ENCODE measurements at regions not wholly inside any gene's neighbourhood (a gene's known extent, or its start where the extent isn't known, plus 50 kb on each side); places are given as distances from the start of the nearest gene placed in this dataset.
"Not testable (repeated sequence)": the region's sequence is repeated elsewhere in the genome, so short reads cannot be mapped to it uniquely, and the experiment has no call there.

GRCh38 chrX:39788521-39788920 is 309.2 kb downstream of the BCOR start:
- H3K36me3 ChIP-seq (ENCODE audit: control insufficient read depth, insufficient read depth, low read length) = no peaks in the 10 kb centered on the region
- no peaks in the 10 kb centered on the region for H3K4me1 ChIP-seq (ENCODE audit: control insufficient read depth, insufficient read depth, low read length, poor library complexity, severe bottlenecking)
- no peak overlapping the region for H3K4me3 ChIP-seq (ENCODE audit: insufficient read depth, low read depth, low read length, poor library complexity, severe bottlenecking)
- no peak for DNase-seq
- H3K27ac ChIP-seq (ENCODE audit: insufficient read depth, low read length, poor library complexity, severe bottlenecking) = no peak overlapping the region
- H3K9me3 ChIP-seq (ENCODE audit: control insufficient read depth, low read length) = no peaks in the 10 kb centered on the region
- H3K27me3 ChIP-seq (replicated peaks; ENCODE audit: control insufficient read depth, insufficient read depth, low read length, poor library complexity, severe bottlenecking) = no peaks in the 10 kb centered on the region

DNA sequence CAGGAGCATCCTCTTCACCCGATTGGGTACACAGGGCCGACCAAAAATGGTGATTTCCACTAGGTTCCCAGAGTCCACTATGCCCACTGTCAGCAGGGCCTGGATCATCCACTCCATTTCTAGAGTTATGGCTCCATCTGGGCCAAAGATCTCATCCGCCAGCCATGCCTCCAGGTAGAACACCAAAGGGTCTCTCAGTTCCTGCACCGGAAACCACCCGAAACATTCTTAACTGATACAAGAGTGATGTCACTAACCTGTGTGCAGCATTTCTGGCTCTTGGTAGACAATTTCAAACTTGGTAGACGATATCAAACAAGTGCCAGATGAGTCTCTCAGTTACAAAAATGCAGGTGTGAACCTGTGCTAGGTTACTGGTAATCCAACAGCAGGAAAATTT is 306.1 kb downstream of the BCOR start:
- no peaks in the 10 kb centered on the region for H3K36me3 ChIP-seq (ENCODE audit: control insufficient read depth, insufficient read depth, low read length)
- H3K27me3 ChIP-seq (replicated peaks; ENCODE audit: control insufficient read depth, insufficient read depth, low read length, poor library complexity, severe bottlenecking) = no peaks in the 10 kb centered on the region
- no peaks in the 10 kb centered on the region for H3K4me1 ChIP-seq (ENCODE audit: control insufficient read depth, insufficient read depth, low read length, poor library complexity, severe bottlenecking)
- no peak overlapping the region for H3K4me3 ChIP-seq (ENCODE audit: insufficient read depth, low read depth, low read length, poor library complexity, severe bottlenecking)
- DNase-seq = no peak
- no peak overlapping the region for H3K27ac ChIP-seq (ENCODE audit: insufficient read depth, low read length, poor library complexity, severe bottlenecking)
- H3K9me3 ChIP-seq (ENCODE audit: control insufficient read depth, low read length) = no peaks in the 10 kb centered on the region

DNA sequence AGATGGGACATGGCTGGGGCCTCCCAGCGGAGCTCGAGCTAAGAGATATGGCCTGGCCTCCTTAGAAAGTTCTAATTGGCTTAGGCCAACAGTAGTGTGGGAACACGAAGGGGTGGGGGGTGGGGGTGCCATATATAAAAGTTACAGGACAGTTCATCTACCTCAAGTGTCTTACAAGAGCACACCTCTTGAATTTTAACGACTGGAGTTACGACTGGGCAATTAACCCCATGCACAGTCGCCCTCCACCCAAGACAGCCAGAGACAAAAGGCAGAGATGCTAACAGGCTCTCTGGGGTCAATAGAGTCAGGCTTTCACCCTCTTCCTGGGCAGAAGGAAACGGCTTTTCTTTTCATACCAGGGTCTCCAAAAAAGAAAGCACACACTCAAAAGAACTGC is 302.2 kb downstream of the BCOR start:
- H3K4me3 ChIP-seq (ENCODE audit: insufficient read depth, low read depth, low read length, poor library complexity, severe bottlenecking) = no peak overlapping the region
- no peak overlapping the region for H3K27ac ChIP-seq (ENCODE audit: insufficient read depth, low read length, poor library complexity, severe bottlenecking)
- H3K9me3 ChIP-seq (ENCODE audit: control insufficient read depth, low read length) = no peaks in the 10 kb centered on the region
- H3K27me3 ChIP-seq (replicated peaks; ENCODE audit: control insufficient read depth, insufficient read depth, low read length, poor library complexity, severe bottlenecking) = no peaks in the 10 kb centered on the region
- no peaks in the 10 kb centered on the region for H3K36me3 ChIP-seq (ENCODE audit: control insufficient read depth, insufficient read depth, low read length)
- H3K4me1 ChIP-seq (ENCODE audit: control insufficient read depth, insufficient read depth, low read length, poor library complexity, severe bottlenecking) = no peaks in the 10 kb centered on the region
- no peak for DNase-seq

GRCh38 chrX:39796856-39797255 is 300.9 kb downstream of the BCOR start:
- Histone ChIP-seq H3K9me3 (ENCODE audit: control insufficient read depth, low read length) (no peaks in the 10 kb centered on the region), H3K4me3 (ENCODE audit: insufficient read depth, low read depth, low read length, poor library complexity, severe bottlenecking) (no peak overlapping the region), H3K4me1 (ENCODE audit: control insufficient read depth, insufficient read depth, low read length, poor library complexity, severe bottlenecking) (no peaks in the 10 kb centered on the region), H3K27me3 (replicated peaks; ENCODE audit: control insufficient read depth, insufficient read depth, low read length, poor library complexity, severe bottlenecking) (no peaks in the 10 kb centered on the region), H3K36me3 (ENCODE audit: control insufficient read depth, insufficient read depth, low read length) (no peaks in the 10 kb centered on the region), H3K27ac (ENCODE audit: insufficient read depth, low read length, poor library complexity, severe bottlenecking) (no peak overlapping the region)
- no peak for DNase-seq

GRCh38 chrX:39798488-39798887 is 299.3 kb downstream of the BCOR start:
- H3K9me3 ChIP-seq (ENCODE audit: control insufficient read depth, low read length); H3K27me3 ChIP-seq (replicated peaks; ENCODE audit: control insufficient read depth, insufficient read depth, low read length, poor library complexity, severe bottlenecking); H3K36me3 ChIP-seq (ENCODE audit: control insufficient read depth, insufficient read depth, low read length); H3K4me1 ChIP-seq (ENCODE audit: control insufficient read depth, insufficient read depth, low read length, poor library complexity, severe bottlenecking); H3K4me3 ChIP-seq (ENCODE audit: insufficient read depth, low read depth, low read length, poor library complexity, severe bottlenecking); H3K27ac ChIP-seq (ENCODE audit: insufficient read depth, low read length, poor library complexity, severe bottlenecking); DNase-seq: not testable (repeated sequence)

DNA sequence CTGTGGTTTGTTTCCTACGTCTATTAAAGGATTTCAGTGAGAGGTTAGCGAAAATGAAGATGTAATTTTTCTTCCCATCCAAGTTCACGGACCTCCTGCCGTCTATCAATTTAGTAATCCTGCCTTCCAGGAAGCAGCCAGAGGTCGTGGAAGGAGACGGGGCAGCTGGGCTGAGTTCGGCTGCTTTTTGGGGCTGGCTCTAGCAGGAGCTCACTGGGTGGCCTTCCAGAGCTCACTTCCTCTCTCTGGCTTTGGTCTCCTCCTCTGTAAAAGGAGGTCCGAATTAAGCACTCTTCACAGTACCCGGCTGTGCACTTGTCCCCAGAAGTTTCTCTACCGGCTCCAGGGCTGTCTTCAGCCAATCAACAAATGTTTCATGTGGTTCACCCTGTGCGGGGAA is 295.4 kb downstream of the BCOR start:
- no peak for DNase-seq
- no peaks in the 10 kb centered on the region for H3K36me3 ChIP-seq (ENCODE audit: control insufficient read depth, insufficient read depth, low read length)
- no peaks in the 10 kb centered on the region for H3K4me1 ChIP-seq (ENCODE audit: control insufficient read depth, insufficient read depth, low read length, poor library complexity, severe bottlenecking)
- no peaks in the 10 kb centered on the region for H3K9me3 ChIP-seq (ENCODE audit: control insufficient read depth, low read length)
- H3K27ac ChIP-seq (ENCODE audit: insufficient read depth, low read length, poor library complexity, severe bottlenecking) = no peak overlapping the region
- no peak overlapping the region for H3K4me3 ChIP-seq (ENCODE audit: insufficient read depth, low read depth, low read length, poor library complexity, severe bottlenecking)
- H3K27me3 ChIP-seq (replicated peaks; ENCODE audit: control insufficient read depth, insufficient read depth, low read length, poor library complexity, severe bottlenecking) = no peaks in the 10 kb centered on the region

- H3K4me1 ChIP-seq (ENCODE audit: control insufficient read depth, insufficient read depth, low read length, poor library complexity, severe bottlenecking) = no peaks in the 10 kb centered on the region
- H3K27me3 ChIP-seq (replicated peaks; ENCODE audit: control insufficient read depth, insufficient read depth, low read length, poor library complexity, severe bottlenecking) = no peaks in the 10 kb centered on the region
- no peaks in the 10 kb centered on the region for H3K9me3 ChIP-seq (ENCODE audit: control insufficient read depth, low read length)
- no peak overlapping the region for H3K4me3 ChIP-seq (ENCODE audit: insufficient read depth, low read depth, low read length, poor library complexity, severe bottlenecking)
- H3K36me3 ChIP-seq (ENCODE audit: control insufficient read depth, insufficient read depth, low read length) = no peaks in the 10 kb centered on the region
- H3K27ac ChIP-seq (ENCODE audit: insufficient read depth, low read length, poor library complexity, severe bottlenecking) = no peak overlapping the region
- DNase-seq = no peak
Measured at GRCh38 chrX:39802908-39803307, 294.9 kb downstream of the BCOR start.

GRCh38 chrX:39805022-39805421 is 292.7 kb downstream of the BCOR start:
- H3K27ac ChIP-seq (ENCODE audit: insufficient read depth, low read length, poor library complexity, severe bottlenecking) = no peak overlapping the region
- H3K4me1 ChIP-seq (ENCODE audit: control insufficient read depth, insufficient read depth, low read length, poor library complexity, severe bottlenecking) = no peaks in the 10 kb centered on the region
- H3K36me3 ChIP-seq (ENCODE audit: control insufficient read depth, insufficient read depth, low read length) = no peaks in the 10 kb centered on the region
- H3K27me3 ChIP-seq (replicated peaks; ENCODE audit: control insufficient read depth, insufficient read depth, low read length, poor library complexity, severe bottlenecking) = no peaks in the 10 kb centered on the region
- no peak for DNase-seq
- H3K4me3 ChIP-seq (ENCODE audit: insufficient read depth, low read depth, low read length, poor library complexity, severe bottlenecking) = no peak overlapping the region
- H3K9me3 ChIP-seq (ENCODE audit: control insufficient read depth, low read length) = no peaks in the 10 kb centered on the region

GRCh38 chrX:39805825-39806224 is 291.9 kb downstream of the BCOR start:
- DNase-seq = no peak
- H3K27me3 ChIP-seq (replicated peaks; ENCODE audit: control insufficient read depth, insufficient read depth, low read length, poor library complexity, severe bottlenecking) = no peaks in the 10 kb centered on the region
- H3K4me3 ChIP-seq (ENCODE audit: insufficient read depth, low read depth, low read length, poor library complexity, severe bottlenecking) = no peak overlapping the region
- H3K4me1 ChIP-seq (ENCODE audit: control insufficient read depth, insufficient read depth, low read length, poor library complexity, severe bottlenecking) = no peaks in the 10 kb centered on the region
- H3K27ac ChIP-seq (ENCODE audit: insufficient read depth, low read length, poor library complexity, severe bottlenecking) = no peak overlapping the region
- H3K36me3 ChIP-seq (ENCODE audit: control insufficient read depth, insufficient read depth, low read length) = no peaks in the 10 kb centered on the region
- H3K9me3 ChIP-seq (ENCODE audit: control insufficient read depth, low read length) = no peaks in the 10 kb centered on the region

DNA sequence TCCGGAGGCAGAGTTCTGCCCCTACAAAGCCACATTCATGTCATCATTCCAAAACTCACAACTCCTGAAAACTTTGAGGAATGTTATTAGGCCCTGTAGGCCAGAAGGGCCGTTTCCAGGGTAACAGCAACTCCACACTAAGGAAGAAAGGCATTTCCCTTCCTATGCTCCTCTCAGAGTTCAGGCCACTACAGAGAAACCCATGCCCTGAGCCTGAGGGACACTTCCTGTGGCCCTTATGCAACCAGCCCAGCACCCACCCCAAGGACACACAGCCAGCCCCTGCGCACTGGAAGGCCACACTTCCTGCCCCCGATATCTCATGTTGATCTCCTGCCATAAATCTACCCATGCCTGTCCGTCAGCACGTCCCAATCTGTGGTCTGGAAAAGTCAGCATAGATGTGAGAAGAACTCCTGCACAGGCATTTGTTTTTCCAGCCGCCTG is 289.3 kb downstream of the BCOR start:
- H3K27ac ChIP-seq (ENCODE audit: insufficient read depth, low read length, poor library complexity, severe bottlenecking) = no peak overlapping the region
- no peaks in the 10 kb centered on the region for H3K36me3 ChIP-seq (ENCODE audit: control insufficient read depth, insufficient read depth, low read length)
- no peaks in the 10 kb centered on the region for H3K4me1 ChIP-seq (ENCODE audit: control insufficient read depth, insufficient read depth, low read length, poor library complexity, severe bottlenecking)
- no peak overlapping the region for H3K4me3 ChIP-seq (ENCODE audit: insufficient read depth, low read depth, low read length, poor library complexity, severe bottlenecking)
- H3K9me3 ChIP-seq (ENCODE audit: control insufficient read depth, low read length) = no peaks in the 10 kb centered on the region
- H3K27me3 ChIP-seq (replicated peaks; ENCODE audit: control insufficient read depth, insufficient read depth, low read length, poor library complexity, severe bottlenecking) = no peaks in the 10 kb centered on the region
- no peak for DNase-seq

DNA sequence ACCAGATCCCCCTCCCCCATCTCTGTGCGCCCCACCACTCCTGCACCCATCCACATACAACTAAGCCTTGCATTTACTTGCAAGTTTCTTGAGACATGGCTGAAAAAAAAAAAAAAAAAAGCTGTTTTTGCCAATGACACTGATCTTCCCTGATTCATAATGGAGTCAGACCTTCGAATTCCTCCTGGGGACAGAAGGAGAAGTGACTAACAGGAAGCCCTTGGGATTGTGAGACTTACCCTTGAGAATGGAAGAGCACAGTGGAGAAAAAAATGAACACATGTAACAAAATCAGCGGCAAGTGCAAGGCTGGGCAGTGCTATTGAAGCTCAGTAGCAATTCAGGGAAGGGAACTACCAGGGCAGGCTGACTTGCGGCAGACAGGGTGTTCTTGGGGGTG is 288.4 kb downstream of the BCOR start:
- no peaks in the 10 kb centered on the region for H3K36me3 ChIP-seq (ENCODE audit: control insufficient read depth, insufficient read depth, low read length)
- H3K27me3 ChIP-seq (replicated peaks; ENCODE audit: control insufficient read depth, insufficient read depth, low read length, poor library complexity, severe bottlenecking) = no peaks in the 10 kb centered on the region
- no peak for DNase-seq
- H3K27ac ChIP-seq (ENCODE audit: insufficient read depth, low read length, poor library complexity, severe bottlenecking) = no peak overlapping the region
- no peaks in the 10 kb centered on the region for H3K4me1 ChIP-seq (ENCODE audit: control insufficient read depth, insufficient read depth, low read length, poor library complexity, severe bottlenecking)
- no peaks in the 10 kb centered on the region for H3K9me3 ChIP-seq (ENCODE audit: control insufficient read depth, low read length)
- no peak overlapping the region for H3K4me3 ChIP-seq (ENCODE audit: insufficient read depth, low read depth, low read length, poor library complexity, severe bottlenecking)
